IMR-90 (cell line): ENCODE measurements at regions not wholly inside any gene's neighbourhood (a gene's known extent, or its start where the extent isn't known, plus 50 kb on each side); places are given as distances from the start of the nearest gene placed in this dataset.

ENCODE experiments used
- ATAC-seq: fragments of 200-7000 bp; cut with Tn5 transposase; 2 replicates; pipeline ENCODE4 v1.9.1; 2020; ENCODE audit warnings: low read depth, mild to moderate bottlenecking, moderate library complexity
- BruUV-seq: library from RNA; stranded (reverse); fragments of 400-500 nt; replicated peaks from 2 replicates; lab custom pipeline; 2021; lab: Mats Ljungman, UMichigan
- CTCF ChIA-PET: fragments of 300-600 bp; formaldehyde crosslinking; extraction: SDS; loops from one replicate; lab custom pipeline; 2021; ENCODE audit warnings: antibody characterized with exemption; lab: Yijun Ruan, JAX
- POLR2A ChIA-PET: fragments of 300-600 bp; sonication (Branson Sonifier 250); formaldehyde crosslinking; loops from one replicate; lab custom pipeline; 2022; ENCODE audit warnings: antibody characterized with exemption; ENCODE audit not compliant: unreplicated experiment; lab: Charles Lee
- DNase-seq: peaks from one replicate; pipeline ENCODE4 v3.0.0; 2013
- H2AFZ ChIP-seq: replicated peaks from 2 replicates; pipeline ENCODE3; 2013; ENCODE audit warnings: low read length, mild to moderate bottlenecking; ENCODE audit not compliant: poor library complexity
- H2AK5ac ChIP-seq: 2 replicates; pipeline ENCODE4 v1.6.1; 2013; ENCODE audit warnings: low read depth, low read length, inconsistent platforms
- H2AK9ac ChIP-seq: replicated peaks from 2 replicates; pipeline ENCODE3; 2013; ENCODE audit warnings: mild to moderate bottlenecking, low read depth, low read length, moderate library complexity; ENCODE audit not compliant: poor library complexity
- H2BK120ac ChIP-seq: 2 replicates; pipeline ENCODE4 v1.6.1; 2013; ENCODE audit warnings: low read depth, low read length, inconsistent platforms
- H2BK15ac ChIP-seq: 3 replicates; pipeline ENCODE4 v1.6.1; 2013; ENCODE audit warnings: low read depth, low read length, inconsistent platforms
- H2BK20ac ChIP-seq: 2 replicates; pipeline ENCODE4 v1.6.1; 2013; ENCODE audit warnings: low read depth, mild to moderate bottlenecking, inconsistent platforms, low read length, moderate library complexity
- H2BK5ac ChIP-seq: 2 replicates; pipeline ENCODE4 v1.6.1; 2013; ENCODE audit warnings: mild to moderate bottlenecking, low read depth, low read length, inconsistent platforms; ENCODE audit not compliant: poor library complexity, severe bottlenecking
- H3K14ac ChIP-seq: replicated peaks from 2 replicates; pipeline ENCODE4 v1.6.1; 2013; ENCODE audit warnings: low read depth, low read length, inconsistent platforms
- H3K18ac ChIP-seq: 2 replicates; pipeline ENCODE4 v1.6.1; 2013; ENCODE audit warnings: low read depth, low read length, control low read depth
- H3K23ac ChIP-seq: 2 replicates; pipeline ENCODE4 v1.6.1; 2013; ENCODE audit warnings: low read depth, low read length, inconsistent platforms
- H3K27ac ChIP-seq: 2 replicates; pipeline ENCODE4 v1.5.1; 2013; ENCODE audit warnings: mild to moderate bottlenecking, control low read depth, low read length; ENCODE audit not compliant: insufficient read depth
- H3K27me3 ChIP-seq: 2 replicates; pipeline ENCODE4 v1.6.1; 2013; ENCODE audit warnings: low read length; ENCODE audit not compliant: control insufficient read depth, insufficient read depth
- H3K36me3 ChIP-seq: 2 replicates; pipeline ENCODE4 v1.6.1; 2013; ENCODE audit warnings: low read length, mixed read lengths; ENCODE audit not compliant: control insufficient read depth, insufficient read depth
- H3K4ac ChIP-seq: 2 replicates; pipeline ENCODE4 v1.6.1; 2013; ENCODE audit warnings: low read depth, low read length, inconsistent platforms
- H3K4me1 ChIP-seq: 2 replicates; pipeline ENCODE4 v1.6.1; 2013; ENCODE audit warnings: low read length, mixed read lengths; ENCODE audit not compliant: control insufficient read depth, insufficient read depth
- H3K4me2 ChIP-seq: 2 replicates; pipeline ENCODE4 v1.6.1; 2013; ENCODE audit warnings: low read depth, mild to moderate bottlenecking, control low read depth, low read length, moderate library complexity
- H3K4me3 ChIP-seq: 2 replicates; pipeline ENCODE4 v1.5.1; 2013; ENCODE audit warnings: low read depth, mild to moderate bottlenecking, control low read depth, low read length, moderate library complexity; ENCODE audit not compliant: insufficient read depth
- H3K56ac ChIP-seq: 2 replicates; pipeline ENCODE4 v1.6.1; 2013; ENCODE audit warnings: low read length, inconsistent platforms; ENCODE audit not compliant: insufficient read depth; ENCODE audit errors: extremely low read depth
- H3K79me1 ChIP-seq, 2 experiments: 2 replicates each; pipeline ENCODE4 v1.6.1; 2013; ENCODE audit warnings: low read length in 2 of 2, inconsistent platforms in 1 of 2, low read depth in 1 of 2
- H3K9ac ChIP-seq: 2 replicates; pipeline ENCODE4 v1.6.1; 2013; ENCODE audit warnings: low read depth, low read length, control low read depth
- H3K9me1 ChIP-seq: 2 replicates; pipeline ENCODE4 v1.6.1; 2013; ENCODE audit warnings: low read length, inconsistent platforms; ENCODE audit not compliant: insufficient read depth
- H3K9me3 ChIP-seq: 2 replicates; pipeline ENCODE4 v1.6.1; 2013; ENCODE audit warnings: low read length; ENCODE audit not compliant: control insufficient read depth, insufficient read depth
- H4K20me1 ChIP-seq: 2 replicates; pipeline ENCODE4 v1.6.1; 2013; ENCODE audit warnings: low read length, inconsistent platforms; ENCODE audit not compliant: insufficient read depth
- H4K5ac ChIP-seq: 2 replicates; pipeline ENCODE4 v1.6.1; 2013; ENCODE audit warnings: mild to moderate bottlenecking, low read depth, low read length, control low read depth
- H4K8ac ChIP-seq, 2 experiments: 2 replicates each; pipeline ENCODE4 v1.6.1; 2013; ENCODE audit warnings: low read depth in 2 of 2, low read length in 2 of 2, control low read depth in 1 of 2, inconsistent platforms in 1 of 2
- H4K91ac ChIP-seq: 2 replicates; pipeline ENCODE4 v1.6.1; 2013; ENCODE audit warnings: low read depth, low read length, inconsistent platforms; ENCODE audit not compliant: insufficient read depth
- BHLHE40 ChIP-seq: fragments of 150-350 bp; IDR thresholded peaks from 2 replicates; pipeline ENCODE4 v1.6.1; 2016; ENCODE audit warnings: mild to moderate bottlenecking, low read depth, low read length
- CTCF ChIP-seq: conservative IDR thresholded peaks from 2 replicates; pipeline ENCODE4 v1.5.1; 2012; ENCODE audit warnings: mild to moderate bottlenecking, low read depth, low read length, improper control_type of control experiment
- ELK1 ChIP-seq: fragments of 150-350 bp; IDR thresholded peaks from 2 replicates; pipeline ENCODE4 v1.6.1; 2016; ENCODE audit warnings: low read depth, mild to moderate bottlenecking, low read length, moderate library complexity, borderline replicate concordance
- FOS ChIP-seq: fragments of 150-350 bp; IDR thresholded peaks from 2 replicates; pipeline ENCODE4 v1.6.1; 2016; ENCODE audit warnings: low read depth, low read length
- MAFK ChIP-seq: IDR thresholded peaks from 2 replicates; pipeline ENCODE4 v1.6.1; 2012; ENCODE audit warnings: low read depth, low read length, improper control_type of control experiment
- MAZ ChIP-seq: IDR thresholded peaks from 2 replicates; pipeline ENCODE4 v1.6.1; 2012; ENCODE audit warnings: low read depth, mild to moderate bottlenecking, low read length, improper control_type of control experiment, moderate library complexity, borderline replicate concordance
- MXI1 ChIP-seq: IDR thresholded peaks from 2 replicates; pipeline ENCODE4 v1.6.1; 2012; ENCODE audit warnings: low read depth, mild to moderate bottlenecking, low read length, moderate library complexity, borderline replicate concordance
- NFE2L2 ChIP-seq: fragments of 150-350 bp; IDR thresholded peaks from 2 replicates; pipeline ENCODE4 v1.6.1; 2016; ENCODE audit warnings: low read depth, mild to moderate bottlenecking, low read length
- POLR2A ChIP-seq: IDR thresholded peaks from 2 replicates; pipeline ENCODE4 v1.6.1; 2012; ENCODE audit warnings: mild to moderate bottlenecking, low read depth, low read length
- SMC3 ChIP-seq: fragments of 150-350 bp; IDR thresholded peaks from 2 replicates; pipeline ENCODE4 v1.6.1; 2016; ENCODE audit warnings: low read depth, mild to moderate bottlenecking, antibody characterized with exemption, low read length, moderate library complexity
- WGBS, 2 experiments: methylation state at CpG; one replicate each; pipeline versions ENCODE4 v1.1.5 to v1.1.7; 2013; ENCODE audit warnings: missing lambda C conversion rate in 2 of 2; ENCODE audit not compliant: insufficient read length in 1 of 2; ENCODE audit errors: extremely low coverage in 2 of 2; 5-methylcytosine and 5-hydroxymethylcytosine counted together
- dilution Hi-C: fragments of 300-500 bp; cut with HindIII; formaldehyde crosslinking; loops from one replicate; pipeline ENCODE4 v1.14.3; 2018; ENCODE audit warnings: low sequenced_read_pairs; ENCODE audit not compliant: unreplicated experiment
- in situ Hi-C: fragments of 300-500 bp; cut with MboI; formaldehyde crosslinking; loops from 3 replicates; pipeline ENCODE4 v1.14.3; 2019; ENCODE audit warnings: low sequenced_read_pairs, inconsistent platforms, mixed read lengths
- intact Hi-C: fragments of 100-400 bp; cut with micrococcal nuclease; formaldehyde crosslinking; loops from 2 replicates; pipeline ENCODE4 v1.10.0; 2022

- Histone ChIP-seq H2BK15ac (no peak overlapping the region), H3K23ac (no peak overlapping the region), H3K27me3 (peaks cover 20% of the 10 kb centered on the region; the same call in 1 of the 2 replicates), H4K91ac (no peak overlapping the region), H3K14ac (no peak overlapping the region), H3K36me3 (no peaks in the 10 kb centered on the region), H3K27ac (no peak overlapping the region), H3K4me3 (no peak overlapping the region), H3K18ac (no peak overlapping the region), H3K4ac (no peak overlapping the region), H2BK20ac (no peak overlapping the region), H2BK120ac (no peak overlapping the region), H2BK5ac (no peak overlapping the region), H2AFZ (no peak overlapping the region), H4K5ac (no peak overlapping the region), H2AK9ac (no peak overlapping the region), H3K9me1 (0 out of 2 replicates have a peak, but pooled peaks cover 3% of the 10 kb centered on the region), H3K9ac (no peak overlapping the region), H3K4me1 (no peaks in the 10 kb centered on the region), H3K79me1 (no peaks in the 10 kb centered on the region), H3K4me2 (no peak overlapping the region), H3K56ac (no peak overlapping the region), H4K20me1 (no peaks in the 10 kb centered on the region), H4K8ac (no peak overlapping the region), H2AK5ac (no peak overlapping the region), H3K9me3 (no peaks in the 10 kb centered on the region)
- in situ Hi-C loops: no loop called here
- CTCF ChIA-PET: no interaction called here
- no peak for TF ChIP-seq FOS
- no peak for TF ChIP-seq POLR2A
- TF ChIP-seq SMC3: no peak
- TF ChIP-seq BHLHE40: no peak
- TF ChIP-seq MAFK: no peak
- TF ChIP-seq MAZ: no peak
- no peak for TF ChIP-seq ELK1
- no peak for TF ChIP-seq NFE2L2
- no peak for TF ChIP-seq CTCF
- TF ChIP-seq MXI1: no peak
- no peak for ATAC-seq
- dilution Hi-C loops: no loop called here
- DNase-seq: no peak
- POLR2A ChIA-PET: no interaction called here
- whole genome bisulfite sequencing, 2 experiments: 18% methylated on average over 6 of the region's 21 CpGs; no CpG with 5 or more reads in 1 of the 2 experiments
- intact Hi-C loops: no loop called here
- BruUV-seq: no TSS peak
These were observed 118.1 kb upstream of the MAFB start for GRCh38 chr20:40806929-40807820.
